GM18868 (cell line): ENCODE measurements at regions not wholly inside any gene's neighbourhood (a gene's known extent, or its start where the extent isn't known, plus 50 kb on each side); places are given as distances from the start of the nearest gene placed in this dataset.
"Not testable (repeated sequence)": the region's sequence is repeated elsewhere in the genome, so short reads cannot be mapped to it uniquely, and the experiment has no call there.

Source experiments
- ATAC-seq: cut with Tn5 transposase; IDR thresholded peaks from one replicate; pipeline ENCODE4 v1.9.1; 2021; ENCODE audit warnings: mild to moderate bottlenecking, moderate library complexity; ENCODE audit not compliant: unreplicated experiment

- ATAC-seq = no peak
Measured at GRCh38 chr2:216942016-216942415, 82.2 kb upstream of the TNP1 start.

GRCh38 chr2:216936954-216937357 lies 77.1 kb upstream of the TNP1 start:
- no peak for ATAC-seq

- ATAC-seq = no peak
Measured at GRCh38 chr2:216934623-216935022, 74.8 kb upstream of the TNP1 start.

- no peak for ATAC-seq
Measured at GRCh38 chr2:216934151-216934550, 74.3 kb upstream of the TNP1 start.

GRCh38 chr2:216932863-216933548 lies 73.1 kb upstream of the TNP1 start:
- no peak for ATAC-seq

GRCh38 chr2:216932113-216932862 lies 72.4 kb upstream of the TNP1 start:
- ATAC-seq = no peak

GRCh38 chr2:216930716-216931115 lies 70.9 kb upstream of the TNP1 start:
- no peak for ATAC-seq

- not testable (repeated sequence) for ATAC-seq
Measured at GRCh38 chr2:216929338-216929737, 69.5 kb upstream of the TNP1 start.

GRCh38 chr2:216927163-216927562 lies 67.3 kb upstream of the TNP1 start:
- ATAC-seq = no peak

GRCh38 chr2:216925636-216926366 lies 65.9 kb upstream of the TNP1 start:
- ATAC-seq = peak; percentile 66

GRCh38 chr2:216925006-216925405 lies 65.1 kb upstream of the TNP1 start:
- ATAC-seq = no peak

- no peak for ATAC-seq
Measured at GRCh38 chr2:216923706-216924105, 63.8 kb upstream of the TNP1 start.

- ATAC-seq = no peak
Measured at GRCh38 chr2:216922175-216922780, 62.4 kb upstream of the TNP1 start.

GRCh38 chr2:216920937-216921456 lies 61.1 kb upstream of the TNP1 start:
- no peak for ATAC-seq

- ATAC-seq = no peak
Measured at GRCh38 chr2:216920143-216920876, 60.4 kb upstream of the TNP1 start.

- ATAC-seq = no peak
Measured at GRCh38 chr2:216918088-216918680, 58.3 kb upstream of the TNP1 start.

GRCh38 chr2:216916956-216917650 lies 57.2 kb upstream of the TNP1 start:
- ATAC-seq = no peak

- ATAC-seq = no peak
Measured at GRCh38 chr2:216915557-216916150, 55.8 kb upstream of the TNP1 start.

- no peak for ATAC-seq
Measured at GRCh38 chr2:216914491-216914890, 54.6 kb upstream of the TNP1 start.
